Astrocyte (in vitro differentiated cells and primary cell): ENCODE measurements at regions not wholly inside any gene's neighbourhood (a gene's known extent, or its start where the extent isn't known, plus 50 kb on each side); places are given as distances from the start of the nearest gene placed in this dataset.

Experiments used
- EZH2 ChIP-seq: IDR thresholded peaks from 2 replicates; pipeline ENCODE4 v1.6.1; 2012; ENCODE audit warnings: mild to moderate bottlenecking, low read length, inconsistent platforms; ENCODE audit not compliant: insufficient read depth
- TF ChIP-seq, protein P1 (sequence below): IDR thresholded peaks from 2 replicates; pipeline ENCODE4 v1.5.1; 2011; ENCODE audit warnings: low read depth, mild to moderate bottlenecking, inconsistent platforms, low read length, moderate library complexity; ENCODE audit not compliant: insufficient read depth

DNA sequence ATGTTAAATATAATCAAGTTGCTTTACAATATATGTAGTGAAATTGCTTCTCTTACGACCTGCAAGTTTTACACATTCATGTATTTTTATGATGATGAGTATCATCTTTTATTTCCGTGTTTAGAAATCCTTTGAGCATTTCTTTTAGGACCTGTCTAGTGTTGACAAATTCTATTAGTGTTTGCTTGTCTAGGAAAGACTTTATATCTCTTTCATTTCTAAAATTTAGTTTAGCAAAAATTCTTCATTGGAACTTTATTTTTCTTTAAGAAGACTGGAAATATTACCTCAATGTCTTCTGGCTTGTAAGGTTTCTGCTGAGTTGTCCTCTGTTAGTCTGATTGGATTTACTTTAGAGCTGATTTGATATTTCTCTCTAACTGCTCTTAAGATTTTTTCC is 920.9 kb upstream of the CTNND2 start:
- TF ChIP-seq, protein P1, sequence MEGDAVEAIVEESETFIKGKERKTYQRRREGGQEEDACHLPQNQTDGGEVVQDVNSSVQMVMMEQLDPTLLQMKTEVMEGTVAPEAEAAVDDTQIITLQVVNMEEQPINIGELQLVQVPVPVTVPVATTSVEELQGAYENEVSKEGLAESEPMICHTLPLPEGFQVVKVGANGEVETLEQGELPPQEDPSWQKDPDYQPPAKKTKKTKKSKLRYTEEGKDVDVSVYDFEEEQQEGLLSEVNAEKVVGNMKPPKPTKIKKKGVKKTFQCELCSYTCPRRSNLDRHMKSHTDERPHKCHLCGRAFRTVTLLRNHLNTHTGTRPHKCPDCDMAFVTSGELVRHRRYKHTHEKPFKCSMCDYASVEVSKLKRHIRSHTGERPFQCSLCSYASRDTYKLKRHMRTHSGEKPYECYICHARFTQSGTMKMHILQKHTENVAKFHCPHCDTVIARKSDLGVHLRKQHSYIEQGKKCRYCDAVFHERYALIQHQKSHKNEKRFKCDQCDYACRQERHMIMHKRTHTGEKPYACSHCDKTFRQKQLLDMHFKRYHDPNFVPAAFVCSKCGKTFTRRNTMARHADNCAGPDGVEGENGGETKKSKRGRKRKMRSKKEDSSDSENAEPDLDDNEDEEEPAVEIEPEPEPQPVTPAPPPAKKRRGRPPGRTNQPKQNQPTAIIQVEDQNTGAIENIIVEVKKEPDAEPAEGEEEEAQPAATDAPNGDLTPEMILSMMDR: no peak
- TF ChIP-seq EZH2: no peak
